ENCODE measurements at regions not wholly inside any gene's neighbourhood (a gene's known extent, or its start where the extent isn't known, plus 50 kb on each side); places are given as distances from the start of the nearest gene placed in this dataset.

DNA sequence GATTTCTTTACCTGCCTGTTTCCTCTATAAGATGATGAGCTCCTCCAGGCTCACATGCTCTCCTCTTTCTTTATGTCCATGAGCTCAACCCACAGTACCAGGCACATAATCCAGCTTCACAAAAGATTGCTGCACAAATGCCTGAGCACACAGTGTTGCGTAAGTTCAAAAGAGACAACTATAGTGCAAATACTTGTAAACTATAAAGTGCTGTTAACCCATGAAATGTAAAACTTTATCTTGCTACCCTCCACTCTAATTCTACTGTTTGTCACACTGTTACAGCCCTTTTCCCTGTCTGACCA lies 101.0 kb upstream of the LPP start:
- POLR2A ChIA-PET = interaction anchor here (1.3 to 1.6 kb wide), 3 partner anchors 101 to 312 kb away, joined by 4 to 11 read pairs (median 8); partner anchors contain the start of genes BCL6 and LPP
- DNase-seq (ENCODE audit: low spot score) = no peak
- peaks cover 20% of the 10 kb centered on the region for H3K4me1 Mint-ChIP-seq
- CTCF ChIA-PET = interaction anchor here (0.9 to 4.9 kb wide), 7 partner anchors 11 to 313 kb away, joined by 3 to 39 read pairs (median 5); partner anchors contain the start of gene BCL6
- no peak for ATAC-seq
- peaks cover 10% of the 10 kb centered on the region; the same call in 1 of the 2 replicates for H3K27me3 Mint-ChIP-seq (ENCODE audit: low read depth)
- no peak for TF ChIP-seq CREB1 (CRISPR knock-in tag; IDR thresholded peaks at IDR 0.05)
- TF ChIP-seq, protein P1, sequence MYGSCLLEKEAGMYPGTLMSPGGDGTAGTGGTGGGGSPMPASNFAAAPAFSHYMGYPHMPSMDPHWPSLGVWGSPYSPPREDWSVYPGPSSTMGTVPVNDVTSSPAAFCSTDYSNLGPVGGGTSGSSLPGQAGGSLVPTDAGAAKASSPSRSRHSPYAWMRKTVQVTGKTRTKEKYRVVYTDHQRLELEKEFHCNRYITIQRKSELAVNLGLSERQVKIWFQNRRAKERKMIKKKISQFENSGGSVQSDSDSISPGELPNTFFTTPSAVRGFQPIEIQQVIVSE (CRISPR knock-in tag; IDR thresholded peaks at IDR 0.05; ENCODE audit: borderline replicate concordance) = no peak
- no peak for TF ChIP-seq JAZF1 (CRISPR knock-in tag; IDR thresholded peaks at IDR 0.05)
- TF ChIP-seq MXD4 (CRISPR knock-in tag; IDR thresholded peaks at IDR 0.05; ENCODE audit: borderline replicate concordance) = no peak
- TF ChIP-seq, protein P2, sequence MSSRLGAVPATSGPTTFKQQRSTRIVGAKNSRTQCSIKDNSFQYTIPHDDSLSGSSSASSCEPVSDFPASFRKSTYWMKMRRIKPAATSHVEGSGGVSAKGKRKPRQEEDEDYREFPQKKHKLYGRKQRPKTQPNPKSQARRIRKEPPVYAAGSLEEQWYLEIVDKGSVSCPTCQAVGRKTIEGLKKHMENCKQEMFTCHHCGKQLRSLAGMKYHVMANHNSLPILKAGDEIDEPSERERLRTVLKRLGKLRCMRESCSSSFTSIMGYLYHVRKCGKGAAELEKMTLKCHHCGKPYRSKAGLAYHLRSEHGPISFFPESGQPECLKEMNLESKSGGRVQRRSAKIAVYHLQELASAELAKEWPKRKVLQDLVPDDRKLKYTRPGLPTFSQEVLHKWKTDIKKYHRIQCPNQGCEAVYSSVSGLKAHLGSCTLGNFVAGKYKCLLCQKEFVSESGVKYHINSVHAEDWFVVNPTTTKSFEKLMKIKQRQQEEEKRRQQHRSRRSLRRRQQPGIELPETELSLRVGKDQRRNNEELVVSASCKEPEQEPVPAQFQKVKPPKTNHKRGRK (CRISPR knock-in tag; IDR thresholded peaks at IDR 0.05; ENCODE audit: borderline replicate concordance) = no peak
- TF ChIP-seq ZNF232 (CRISPR knock-in tag; IDR thresholded peaks at IDR 0.05) = no peak
- TF ChIP-seq, protein P3, sequence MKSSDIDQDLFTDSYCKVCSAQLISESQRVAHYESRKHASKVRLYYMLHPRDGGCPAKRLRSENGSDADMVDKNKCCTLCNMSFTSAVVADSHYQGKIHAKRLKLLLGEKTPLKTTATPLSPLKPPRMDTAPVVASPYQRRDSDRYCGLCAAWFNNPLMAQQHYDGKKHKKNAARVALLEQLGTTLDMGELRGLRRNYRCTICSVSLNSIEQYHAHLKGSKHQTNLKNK (CRISPR knock-in tag; IDR thresholded peaks at IDR 0.05) = no peak
- TF ChIP-seq, protein P4, sequence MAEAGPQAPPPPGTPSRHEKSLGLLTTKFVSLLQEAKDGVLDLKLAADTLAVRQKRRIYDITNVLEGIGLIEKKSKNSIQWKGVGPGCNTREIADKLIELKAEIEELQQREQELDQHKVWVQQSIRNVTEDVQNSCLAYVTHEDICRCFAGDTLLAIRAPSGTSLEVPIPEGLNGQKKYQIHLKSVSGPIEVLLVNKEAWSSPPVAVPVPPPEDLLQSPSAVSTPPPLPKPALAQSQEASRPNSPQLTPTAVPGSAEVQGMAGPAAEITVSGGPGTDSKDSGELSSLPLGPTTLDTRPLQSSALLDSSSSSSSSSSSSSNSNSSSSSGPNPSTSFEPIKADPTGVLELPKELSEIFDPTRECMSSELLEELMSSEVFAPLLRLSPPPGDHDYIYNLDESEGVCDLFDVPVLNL (CRISPR knock-in tag; IDR thresholded peaks at IDR 0.05; ENCODE audit: borderline replicate concordance, low read depth) = no peak
- TF ChIP-seq SMAD4 (CRISPR knock-in tag; IDR thresholded peaks at IDR 0.05) = no peak
- no peak for TF ChIP-seq CREM (CRISPR knock-in tag; IDR thresholded peaks at IDR 0.05)
- no peak for TF ChIP-seq ZNF219 (CRISPR knock-in tag; IDR thresholded peaks at IDR 0.05; ENCODE audit: borderline replicate concordance)
- no peaks in the 10 kb centered on the region for H3K36me3 Mint-ChIP-seq
- no peak overlapping the region for H3K27ac Mint-ChIP-seq
- H3K9me3 Mint-ChIP-seq = no peaks in the 10 kb centered on the region
- no peak overlapping the region for H3K4me3 Mint-ChIP-seq

DNA sequence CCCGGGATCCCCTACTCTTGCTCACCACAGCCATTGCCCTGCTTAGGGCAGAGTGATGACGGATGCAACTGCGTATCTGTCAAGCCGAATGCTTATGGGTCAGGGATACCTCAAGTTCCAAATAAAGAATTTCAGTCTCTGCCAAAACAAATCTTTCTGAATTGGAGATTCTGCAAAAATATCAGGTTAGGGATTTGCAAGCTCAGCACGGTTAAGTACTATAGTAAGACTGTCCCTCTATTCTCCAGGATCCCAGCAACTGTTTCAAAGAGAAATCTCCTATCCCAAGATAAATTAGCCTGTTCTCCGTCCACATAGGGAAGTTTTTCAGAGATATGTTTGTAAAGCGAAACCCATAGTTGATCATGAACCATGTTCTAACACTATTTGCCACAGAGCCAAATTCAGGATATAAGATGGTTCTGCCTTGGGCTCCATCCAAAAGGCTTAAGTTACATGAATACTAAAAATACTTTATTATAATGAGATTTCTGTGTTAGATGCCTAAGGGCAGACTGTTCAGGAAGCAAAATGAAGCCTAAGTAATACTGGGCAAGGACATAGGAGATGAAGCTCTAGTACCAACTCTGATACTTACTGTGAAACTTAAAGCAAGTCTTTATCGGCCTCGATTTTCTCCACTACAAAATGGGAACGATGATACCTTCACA lies 100.1 kb upstream of the LPP start:
- DNase-seq (ENCODE audit: low spot score) (no peak), ATAC-seq (no peak)
- H3K4me1 Mint-ChIP-seq = peaks cover 20% of the 10 kb centered on the region
- no peak overlapping the region for H3K4me3 Mint-ChIP-seq
- no peak overlapping the region for H3K27ac Mint-ChIP-seq
- no peaks in the 10 kb centered on the region for H3K9me3 Mint-ChIP-seq
- CTCF ChIA-PET = interaction anchor here (4.9 kb wide), 1 partner anchor 314 kb away, joined by 39 read pairs; no protein-coding TSS in a partner anchor
- peaks cover 10% of the 10 kb centered on the region; the same call in 1 of the 2 replicates for H3K27me3 Mint-ChIP-seq (ENCODE audit: low read depth)
- POLR2A ChIA-PET = no interaction called here
- H3K36me3 Mint-ChIP-seq = no peaks in the 10 kb centered on the region
- TF ChIP-seq, protein P5, sequence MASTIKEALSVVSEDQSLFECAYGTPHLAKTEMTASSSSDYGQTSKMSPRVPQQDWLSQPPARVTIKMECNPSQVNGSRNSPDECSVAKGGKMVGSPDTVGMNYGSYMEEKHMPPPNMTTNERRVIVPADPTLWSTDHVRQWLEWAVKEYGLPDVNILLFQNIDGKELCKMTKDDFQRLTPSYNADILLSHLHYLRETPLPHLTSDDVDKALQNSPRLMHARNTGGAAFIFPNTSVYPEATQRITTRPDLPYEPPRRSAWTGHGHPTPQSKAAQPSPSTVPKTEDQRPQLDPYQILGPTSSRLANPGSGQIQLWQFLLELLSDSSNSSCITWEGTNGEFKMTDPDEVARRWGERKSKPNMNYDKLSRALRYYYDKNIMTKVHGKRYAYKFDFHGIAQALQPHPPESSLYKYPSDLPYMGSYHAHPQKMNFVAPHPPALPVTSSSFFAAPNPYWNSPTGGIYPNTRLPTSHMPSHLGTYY (CRISPR knock-in tag; IDR thresholded peaks at IDR 0.05) = no peak
- no peak for TF ChIP-seq JAZF1 (CRISPR knock-in tag; IDR thresholded peaks at IDR 0.05)
- TF ChIP-seq, protein P6, sequence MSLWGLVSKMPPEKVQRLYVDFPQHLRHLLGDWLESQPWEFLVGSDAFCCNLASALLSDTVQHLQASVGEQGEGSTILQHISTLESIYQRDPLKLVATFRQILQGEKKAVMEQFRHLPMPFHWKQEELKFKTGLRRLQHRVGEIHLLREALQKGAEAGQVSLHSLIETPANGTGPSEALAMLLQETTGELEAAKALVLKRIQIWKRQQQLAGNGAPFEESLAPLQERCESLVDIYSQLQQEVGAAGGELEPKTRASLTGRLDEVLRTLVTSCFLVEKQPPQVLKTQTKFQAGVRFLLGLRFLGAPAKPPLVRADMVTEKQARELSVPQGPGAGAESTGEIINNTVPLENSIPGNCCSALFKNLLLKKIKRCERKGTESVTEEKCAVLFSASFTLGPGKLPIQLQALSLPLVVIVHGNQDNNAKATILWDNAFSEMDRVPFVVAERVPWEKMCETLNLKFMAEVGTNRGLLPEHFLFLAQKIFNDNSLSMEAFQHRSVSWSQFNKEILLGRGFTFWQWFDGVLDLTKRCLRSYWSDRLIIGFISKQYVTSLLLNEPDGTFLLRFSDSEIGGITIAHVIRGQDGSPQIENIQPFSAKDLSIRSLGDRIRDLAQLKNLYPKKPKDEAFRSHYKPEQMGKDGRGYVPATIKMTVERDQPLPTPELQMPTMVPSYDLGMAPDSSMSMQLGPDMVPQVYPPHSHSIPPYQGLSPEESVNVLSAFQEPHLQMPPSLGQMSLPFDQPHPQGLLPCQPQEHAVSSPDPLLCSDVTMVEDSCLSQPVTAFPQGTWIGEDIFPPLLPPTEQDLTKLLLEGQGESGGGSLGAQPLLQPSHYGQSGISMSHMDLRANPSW (CRISPR knock-in tag; conservative IDR thresholded peaks at IDR 0.05; ENCODE audit: low read depth) = no peak
- TF ChIP-seq, protein P7, sequence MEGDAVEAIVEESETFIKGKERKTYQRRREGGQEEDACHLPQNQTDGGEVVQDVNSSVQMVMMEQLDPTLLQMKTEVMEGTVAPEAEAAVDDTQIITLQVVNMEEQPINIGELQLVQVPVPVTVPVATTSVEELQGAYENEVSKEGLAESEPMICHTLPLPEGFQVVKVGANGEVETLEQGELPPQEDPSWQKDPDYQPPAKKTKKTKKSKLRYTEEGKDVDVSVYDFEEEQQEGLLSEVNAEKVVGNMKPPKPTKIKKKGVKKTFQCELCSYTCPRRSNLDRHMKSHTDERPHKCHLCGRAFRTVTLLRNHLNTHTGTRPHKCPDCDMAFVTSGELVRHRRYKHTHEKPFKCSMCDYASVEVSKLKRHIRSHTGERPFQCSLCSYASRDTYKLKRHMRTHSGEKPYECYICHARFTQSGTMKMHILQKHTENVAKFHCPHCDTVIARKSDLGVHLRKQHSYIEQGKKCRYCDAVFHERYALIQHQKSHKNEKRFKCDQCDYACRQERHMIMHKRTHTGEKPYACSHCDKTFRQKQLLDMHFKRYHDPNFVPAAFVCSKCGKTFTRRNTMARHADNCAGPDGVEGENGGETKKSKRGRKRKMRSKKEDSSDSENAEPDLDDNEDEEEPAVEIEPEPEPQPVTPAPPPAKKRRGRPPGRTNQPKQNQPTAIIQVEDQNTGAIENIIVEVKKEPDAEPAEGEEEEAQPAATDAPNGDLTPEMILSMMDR (IDR thresholded peaks at IDR 0.05) = no peak
- TF ChIP-seq, protein P8, sequence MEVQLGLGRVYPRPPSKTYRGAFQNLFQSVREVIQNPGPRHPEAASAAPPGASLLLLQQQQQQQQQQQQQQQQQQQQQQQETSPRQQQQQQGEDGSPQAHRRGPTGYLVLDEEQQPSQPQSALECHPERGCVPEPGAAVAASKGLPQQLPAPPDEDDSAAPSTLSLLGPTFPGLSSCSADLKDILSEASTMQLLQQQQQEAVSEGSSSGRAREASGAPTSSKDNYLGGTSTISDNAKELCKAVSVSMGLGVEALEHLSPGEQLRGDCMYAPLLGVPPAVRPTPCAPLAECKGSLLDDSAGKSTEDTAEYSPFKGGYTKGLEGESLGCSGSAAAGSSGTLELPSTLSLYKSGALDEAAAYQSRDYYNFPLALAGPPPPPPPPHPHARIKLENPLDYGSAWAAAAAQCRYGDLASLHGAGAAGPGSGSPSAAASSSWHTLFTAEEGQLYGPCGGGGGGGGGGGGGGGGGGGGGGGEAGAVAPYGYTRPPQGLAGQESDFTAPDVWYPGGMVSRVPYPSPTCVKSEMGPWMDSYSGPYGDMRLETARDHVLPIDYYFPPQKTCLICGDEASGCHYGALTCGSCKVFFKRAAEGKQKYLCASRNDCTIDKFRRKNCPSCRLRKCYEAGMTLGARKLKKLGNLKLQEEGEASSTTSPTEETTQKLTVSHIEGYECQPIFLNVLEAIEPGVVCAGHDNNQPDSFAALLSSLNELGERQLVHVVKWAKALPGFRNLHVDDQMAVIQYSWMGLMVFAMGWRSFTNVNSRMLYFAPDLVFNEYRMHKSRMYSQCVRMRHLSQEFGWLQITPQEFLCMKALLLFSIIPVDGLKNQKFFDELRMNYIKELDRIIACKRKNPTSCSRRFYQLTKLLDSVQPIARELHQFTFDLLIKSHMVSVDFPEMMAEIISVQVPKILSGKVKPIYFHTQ (CRISPR knock-in tag; IDR thresholded peaks at IDR 0.05) = no peak
- TF ChIP-seq RELA (CRISPR knock-in tag; IDR thresholded peaks at IDR 0.05; ENCODE audit: borderline replicate concordance) = no peak
- TF ChIP-seq ELF4 (CRISPR knock-in tag; IDR thresholded peaks at IDR 0.05; ENCODE audit: low read depth) = no peak
- no peak for TF ChIP-seq KAT7 (CRISPR knock-in tag; IDR thresholded peaks at IDR 0.05; ENCODE audit: borderline replicate concordance)
- no peak for TF ChIP-seq ETV6 (CRISPR knock-in tag; IDR thresholded peaks at IDR 0.05)
- TF ChIP-seq HMGA2 (CRISPR knock-in tag; IDR thresholded peaks at IDR 0.05) = no peak

All from WTC11 (cell line).